ENCODE measurements at regions not wholly inside any gene's neighbourhood (a gene's known extent, or its start where the extent isn't known, plus 50 kb on each side); places are given as distances from the start of the nearest gene placed in this dataset.

GRCh38 chr1:14292520-14292919 is 306.0 kb upstream of the KAZN start:
- intact Hi-C loops (cut with DNase I; ENCODE audit: low total_unique reads), result no loop called here
- DNase-seq (ENCODE audit: low spot score in 2 of 2), result no peak
- no peak overlapping the region for H3K4me3 ChIP-seq (ENCODE audit: low read depth, poor library complexity, severe bottlenecking)
- WGBS, 2 donors, result 86 to 88% methylated on average over 7 of the region's 7 CpGs
- TF ChIP-seq POLR2A (IDR thresholded peaks at IDR 0.05), result no peak
- TF ChIP-seq, protein P1, sequence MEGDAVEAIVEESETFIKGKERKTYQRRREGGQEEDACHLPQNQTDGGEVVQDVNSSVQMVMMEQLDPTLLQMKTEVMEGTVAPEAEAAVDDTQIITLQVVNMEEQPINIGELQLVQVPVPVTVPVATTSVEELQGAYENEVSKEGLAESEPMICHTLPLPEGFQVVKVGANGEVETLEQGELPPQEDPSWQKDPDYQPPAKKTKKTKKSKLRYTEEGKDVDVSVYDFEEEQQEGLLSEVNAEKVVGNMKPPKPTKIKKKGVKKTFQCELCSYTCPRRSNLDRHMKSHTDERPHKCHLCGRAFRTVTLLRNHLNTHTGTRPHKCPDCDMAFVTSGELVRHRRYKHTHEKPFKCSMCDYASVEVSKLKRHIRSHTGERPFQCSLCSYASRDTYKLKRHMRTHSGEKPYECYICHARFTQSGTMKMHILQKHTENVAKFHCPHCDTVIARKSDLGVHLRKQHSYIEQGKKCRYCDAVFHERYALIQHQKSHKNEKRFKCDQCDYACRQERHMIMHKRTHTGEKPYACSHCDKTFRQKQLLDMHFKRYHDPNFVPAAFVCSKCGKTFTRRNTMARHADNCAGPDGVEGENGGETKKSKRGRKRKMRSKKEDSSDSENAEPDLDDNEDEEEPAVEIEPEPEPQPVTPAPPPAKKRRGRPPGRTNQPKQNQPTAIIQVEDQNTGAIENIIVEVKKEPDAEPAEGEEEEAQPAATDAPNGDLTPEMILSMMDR (IDR thresholded peaks at IDR 0.05), result no peak

- DNase-seq (ENCODE audit: low spot score in 2 of 2), result no peak
- no peak overlapping the region for H3K4me3 ChIP-seq (ENCODE audit: low read depth, poor library complexity, severe bottlenecking)
- WGBS, 2 donors, result 85 to 88% methylated on average over 5 of the region's 5 CpGs
- TF ChIP-seq, protein P1 (IDR thresholded peaks at IDR 0.05), result no peak
- no peak for TF ChIP-seq POLR2A (IDR thresholded peaks at IDR 0.05)
- intact Hi-C loops (cut with DNase I; ENCODE audit: low total_unique reads), result no loop called here
Observed at GRCh38 chr1:14294006-14294405, 304.5 kb upstream of the KAZN start.

- no peak overlapping the region for H3K4me3 ChIP-seq (ENCODE audit: low read depth, poor library complexity, severe bottlenecking)
- TF ChIP-seq POLR2A (IDR thresholded peaks at IDR 0.05), result no peak
- TF ChIP-seq, protein P1 (IDR thresholded peaks at IDR 0.05), result no peak
- 79 to 91% methylated on average over 3 of the region's 3 CpGs for WGBS, 2 donors
- no peak for DNase-seq (ENCODE audit: low spot score in 2 of 2)
- intact Hi-C loops (cut with DNase I; ENCODE audit: low total_unique reads), result no loop called here
Observed at GRCh38 chr1:14294860-14295536, 303.5 kb upstream of the KAZN start.

DNA sequence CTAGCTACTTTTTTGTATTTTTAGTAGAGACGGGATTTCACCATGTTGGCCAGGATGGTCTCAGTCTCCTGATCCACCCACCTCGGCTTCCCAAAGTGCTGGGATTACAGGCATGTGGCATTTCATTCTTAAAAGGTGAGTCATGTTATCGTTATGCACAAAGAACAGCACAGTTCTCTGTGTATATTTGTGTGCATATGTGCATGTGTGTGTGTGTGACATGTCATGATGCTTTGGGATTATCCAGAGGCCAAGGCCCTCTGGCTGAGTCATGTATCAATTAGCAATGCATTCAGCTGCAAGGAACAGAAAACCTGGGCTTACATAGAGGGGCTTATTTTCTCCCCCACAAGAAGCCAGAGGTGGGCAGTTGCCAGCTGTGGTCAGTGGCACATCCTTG is 301.7 kb upstream of the KAZN start:
- no peak overlapping the region for H3K4me3 ChIP-seq (ENCODE audit: low read depth, poor library complexity, severe bottlenecking)
- intact Hi-C loops (cut with DNase I; ENCODE audit: low total_unique reads), result no loop called here
- WGBS, 2 donors, result 52 to 80% methylated on average over 3 of the region's 3 CpGs
- DNase-seq (ENCODE audit: low spot score in 2 of 2), result no peak
- TF ChIP-seq, protein P1 (IDR thresholded peaks at IDR 0.05), result no peak
- no peak for TF ChIP-seq POLR2A (IDR thresholded peaks at IDR 0.05)

DNA sequence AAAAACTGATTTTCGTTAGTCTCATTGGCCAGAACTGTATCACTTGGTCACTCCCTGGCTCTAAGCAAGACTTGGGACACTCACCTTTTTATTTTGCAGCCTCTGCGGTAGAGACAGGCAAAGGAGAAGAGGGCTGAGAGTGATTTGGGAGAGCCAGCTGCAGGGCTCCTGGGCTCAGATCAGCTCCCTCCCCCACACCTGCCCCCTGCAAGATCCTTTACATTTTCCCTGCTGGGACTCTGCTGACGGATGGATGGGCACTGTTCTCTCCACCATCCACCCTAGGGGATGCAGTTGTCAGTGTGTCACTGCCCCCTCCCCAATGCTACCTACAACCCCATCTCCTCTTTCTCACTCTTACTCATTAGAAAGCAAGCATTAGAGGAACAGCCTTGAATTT is 301.1 kb upstream of the KAZN start:
- intact Hi-C loops (cut with DNase I; ENCODE audit: low total_unique reads), result no loop called here
- TF ChIP-seq, protein P1 (IDR thresholded peaks at IDR 0.05), result no peak
- no peak for TF ChIP-seq POLR2A (IDR thresholded peaks at IDR 0.05)
- WGBS, 2 donors, result 84 to 85% methylated on average over 3 of the region's 3 CpGs
- no peak for DNase-seq (ENCODE audit: low spot score in 2 of 2)
- H3K4me3 ChIP-seq (ENCODE audit: low read depth, poor library complexity, severe bottlenecking), result no peak overlapping the region

- no peak for DNase-seq (ENCODE audit: low spot score in 2 of 2)
- intact Hi-C loops (cut with DNase I; ENCODE audit: low total_unique reads), result no loop called here
- WGBS, 2 donors, result 77 to 86% methylated on average over 5 of the region's 5 CpGs
Observed at GRCh38 chr1:14298806-14299205, 299.7 kb upstream of the KAZN start.

More at GRCh38 chr1:14298806-14299205, 299.7 kb upstream of the KAZN start:
- TF ChIP-seq, protein P1 (IDR thresholded peaks at IDR 0.05), result no peak
- no peak for TF ChIP-seq POLR2A (IDR thresholded peaks at IDR 0.05)
- no peak overlapping the region for H3K4me3 ChIP-seq (ENCODE audit: low read depth, poor library complexity, severe bottlenecking)

All from lower leg skin (tissue), 4 donors.